Natural killer cell treated with Interleukin-12 subunit alpha and Interleukin-12 subunit beta and Interleukin-15 and Interleukin-18, amount 100 ng/mL, for 72 hours (primary cell): ENCODE measurements at regions not wholly inside any gene's neighbourhood (a gene's known extent, or its start where the extent isn't known, plus 50 kb on each side); places are given as distances from the start of the nearest gene placed in this dataset.

Experiments used
- ATAC-seq, 2 donors: fragments of 150-1000 bp; cut with Tn5 transposase in 1 of 2; sonication (Bioruptor Pico), chemical (Tn5 transposase) in 1 of 2; 2 replicates each; pipeline ENCODE4 v1.10.0; 2021
- DNase-seq: peaks from one replicate; pipeline ENCODE4 v3.0.0; 2022; ENCODE audit warnings: low spot score
- H3K27ac Mint-ChIP-seq, 2 donors: 1 replicate in 1 of 2; 2 replicates in 1 of 2; pipeline ENCODE4 v1.8.0; 2022; ENCODE audit warnings: mixed read lengths in 2 of 2, mild to moderate bottlenecking in 1 of 2, moderate library complexity in 1 of 2
- H3K27me3 Mint-ChIP-seq, 2 donors: 1 replicate in 1 of 2; 2 replicates in 1 of 2; pipeline ENCODE4 v1.8.0; 2022; ENCODE audit warnings: mixed read lengths in 2 of 2
- H3K36me3 Mint-ChIP-seq: one replicate; pipeline ENCODE4 v1.8.0; 2022; ENCODE audit warnings: mixed read lengths
- H3K4me1 Mint-ChIP-seq, 2 donors: 1 replicate in 1 of 2; 2 replicates in 1 of 2; pipeline ENCODE4 v1.8.0; 2022; ENCODE audit warnings: low read depth in 2 of 2, mixed read lengths in 2 of 2, mild to moderate bottlenecking in 1 of 2
- H3K4me3 Mint-ChIP-seq: one replicate; pipeline ENCODE4 v1.8.0; 2022; ENCODE audit warnings: mixed read lengths
- H3K9me3 Mint-ChIP-seq: 2 replicates; pipeline ENCODE4 v1.8.0; 2022; ENCODE audit warnings: mixed read lengths

- ATAC-seq (no peak), DNase-seq (no peak)
- Mint-ChIP-seq H3K27me3 (peaks cover 7% of the 10 kb centered on the region in 2 donors), H3K36me3 (no peaks in the 10 kb centered on the region), H3K9me3 (no peaks in the 10 kb centered on the region), H3K4me3 (no peak overlapping the region), H3K4me1 (peaks cover 5 to 8% of the 10 kb centered on the region in 2 donors), H3K27ac (no peak overlapping the region)
Measured at GRCh38 chr5:91221917-91222316, 161.2 kb downstream of the ARRDC3 start.

- H3K4me1 Mint-ChIP-seq, result peaks cover 0 to 8% of the 10 kb centered on the region in 2 donors
- H3K27ac Mint-ChIP-seq, result peak overlapping the region in 1 of 2 donors; percentile 45
- H3K9me3 Mint-ChIP-seq, result no peaks in the 10 kb centered on the region
- no peaks in the 10 kb centered on the region for H3K36me3 Mint-ChIP-seq
- H3K4me3 Mint-ChIP-seq, result no peak overlapping the region
- ATAC-seq (peak in 1 of 2 donors; percentile 61), DNase-seq (no peak)
- H3K27me3 Mint-ChIP-seq, result peaks cover 7% of the 10 kb centered on the region in 2 donors
Measured at GRCh38 chr5:91219803-91220371, 163.2 kb downstream of the ARRDC3 start.

DNA sequence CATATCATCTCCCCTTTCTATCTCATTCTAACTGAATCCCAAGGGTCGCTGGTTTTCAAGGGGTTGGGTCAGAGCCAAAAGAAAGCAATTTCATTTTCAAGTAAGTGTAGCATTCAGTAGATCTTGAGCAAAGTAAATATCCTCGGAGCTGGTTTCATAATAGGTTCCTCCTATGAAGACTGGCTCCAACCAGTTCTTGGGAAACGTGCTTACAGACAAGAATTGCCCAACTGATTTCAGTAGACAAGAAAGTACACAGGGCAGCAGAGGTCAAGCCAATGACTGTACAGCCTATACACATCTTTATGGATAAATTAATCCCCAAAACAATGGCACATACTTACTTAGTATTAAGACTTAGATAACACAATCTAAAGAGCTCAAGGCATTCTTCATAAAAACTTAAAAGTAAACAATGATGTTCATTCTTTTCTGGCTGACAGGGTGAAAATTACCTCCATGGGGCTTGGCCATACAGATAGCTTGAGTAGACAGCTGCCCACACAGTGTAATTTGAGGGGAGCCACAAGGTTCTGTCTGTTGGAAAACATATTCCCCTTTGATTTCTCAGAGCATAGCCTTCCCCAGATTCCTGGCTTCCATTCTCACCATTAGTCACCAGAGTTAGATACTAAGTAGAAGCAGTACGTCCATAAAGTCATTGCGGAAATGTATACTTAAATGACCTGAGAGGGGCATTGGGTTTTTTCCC lies 163.9 kb downstream of the ARRDC3 start:
- H3K4me1 Mint-ChIP-seq, result peaks cover 0 to 8% of the 10 kb centered on the region in 2 donors
- peaks cover under 1 to 5% of the 10 kb centered on the region in 2 donors for H3K27me3 Mint-ChIP-seq
- no peak for ATAC-seq
- DNase-seq, result no peak
- H3K36me3 Mint-ChIP-seq, result no peaks in the 10 kb centered on the region
- no peaks in the 10 kb centered on the region for H3K9me3 Mint-ChIP-seq
- H3K4me3 Mint-ChIP-seq, result no peak overlapping the region
- H3K27ac Mint-ChIP-seq, result peak overlapping the region in 1 of 2 donors; percentile 45

- no peaks in the 10 kb centered on the region for H3K36me3 Mint-ChIP-seq
- H3K9me3 Mint-ChIP-seq, result no peaks in the 10 kb centered on the region
- ATAC-seq (no peak), DNase-seq (no peak)
- no peak overlapping the region for H3K4me3 Mint-ChIP-seq
- H3K27ac Mint-ChIP-seq, result no peak overlapping the region
- H3K27me3 Mint-ChIP-seq, result peaks cover 0 to 5% of the 10 kb centered on the region in 2 donors
- H3K4me1 Mint-ChIP-seq, result peaks cover 0 to 8% of the 10 kb centered on the region in 2 donors
Measured at GRCh38 chr5:91217859-91218258, 165.3 kb downstream of the ARRDC3 start.

DNA sequence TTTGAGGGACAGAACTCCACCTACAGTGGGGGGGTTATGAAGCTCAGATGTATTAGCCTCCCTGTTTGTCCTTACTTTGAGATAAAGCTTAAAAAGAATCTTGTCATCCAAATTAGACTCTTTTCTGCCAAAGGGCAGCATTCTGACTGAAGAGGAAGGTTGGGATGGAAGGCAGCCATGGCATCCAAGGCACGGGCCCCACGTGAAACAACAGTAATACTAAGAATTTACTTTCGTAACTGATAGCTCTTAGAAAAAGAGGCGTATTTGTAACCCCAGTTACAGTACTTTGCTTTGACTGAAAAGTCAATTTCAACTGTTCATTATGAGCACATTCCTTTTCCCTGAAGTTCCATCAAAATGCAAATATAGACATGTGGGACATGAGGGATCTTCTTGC lies 168.5 kb downstream of the ARRDC3 start:
- Mint-ChIP-seq H3K27ac (no peak overlapping the region), H3K9me3 (no peaks in the 10 kb centered on the region), H3K4me3 (no peak overlapping the region), H3K4me1 (no peaks in the 10 kb centered on the region), H3K36me3 (no peaks in the 10 kb centered on the region), H3K27me3 (peaks cover 0 to 3% of the 10 kb centered on the region in 2 donors)
- ATAC-seq (no peak), DNase-seq (no peak)
